K562 (cell line): ENCODE measurements at regions not wholly inside any gene's neighbourhood (a gene's known extent, or its start where the extent isn't known, plus 50 kb on each side); places are given as distances from the start of the nearest gene placed in this dataset.

Source experiments
- CBX1 ChIP-seq: sonication (generic); IDR thresholded peaks from 2 replicates; pipeline ENCODE4 v1.6.1; 2016; ENCODE audit warnings: antibody characterized with exemption, low read depth, mild to moderate bottlenecking
- CHD7 ChIP-seq: fragments of 200-600 bp; sonication (generic); IDR thresholded peaks from one replicate; pipeline ENCODE4 v1.6.1; 2012; ENCODE audit warnings: mild to moderate bottlenecking, low read depth, low read length, inconsistent platforms
- MYC ChIP-seq, 2 experiments: fragments of 250-450 bp in 1 of 2; sonication (Bioruptor Pico) in 1 of 2; IDR thresholded peaks; 2 replicates each; pipeline versions ENCODE4 v1.5.1 to v1.6.1; 2012 to 2021; ENCODE audit warnings: low read depth in 2 of 2, borderline replicate concordance in 1 of 2, improper control_type of control experiment in 1 of 2, low read length in 1 of 2, mild to moderate bottlenecking in 1 of 2, moderate library complexity in 1 of 2
- NFIC ChIP-seq: fragments of 450-650 bp; IDR thresholded peaks from 2 replicates; pipeline ENCODE4 v1.6.1; 2017; ENCODE audit warnings: mild to moderate bottlenecking, inconsistent platforms

- no peak for TF ChIP-seq CHD7
- TF ChIP-seq MYC (IDR thresholded peaks at IDR 0.05; ENCODE audit: low read depth, low read length) = no peak
- TF ChIP-seq MYC (CRISPR knock-in tag; IDR thresholded peaks at IDR 0.05; ENCODE audit: borderline replicate concordance, low read depth) = no peak
- TF ChIP-seq NFIC = no peak
- TF ChIP-seq CBX1 = no peak
- TF ChIP-seq, all 486 proteins: peak for 0
Measured at GRCh38 chr18:39205565-39206195, 1640.1 kb upstream of the CELF4 start (continued).
